ENCODE measurements at regions not wholly inside any gene's neighbourhood (a gene's known extent, or its start where the extent isn't known, plus 50 kb on each side); places are given as distances from the start of the nearest gene placed in this dataset.

- Histone ChIP-seq H3K4me3 (ENCODE audit: low read length) (peak overlapping the region; percentile 22), H3K9me3 (ENCODE audit: low read length) (no peaks in the 10 kb centered on the region), H3K79me2 (replicated peaks; ENCODE audit: insufficient read depth, low read length) (no peaks in the 10 kb centered on the region), H3K27me3 (ENCODE audit: insufficient read depth, low read depth, low read length) (no peaks in the 10 kb centered on the region), H3K36me3 (ENCODE audit: insufficient read depth, low read length) (no peaks in the 10 kb centered on the region), H2AFZ (ENCODE audit: low read depth, low read length) (no peak overlapping the region), H4K20me1 (ENCODE audit: insufficient read depth) (no peaks in the 10 kb centered on the region), H3K4me2 (ENCODE audit: low read length) (no peak overlapping the region), H3F3A (ENCODE audit: insufficient read depth, low read length, poor library complexity, severe bottlenecking) (peaks cover 6% of the 10 kb centered on the region), H3K9me2 (ENCODE audit: insufficient read depth, low read length) (no peaks in the 10 kb centered on the region), H3K27ac (ENCODE audit: low read length) (peak overlapping the region; percentile 47), H3K9ac (ENCODE audit: low read length) (no peak overlapping the region)
- no peak for TF ChIP-seq SMC3 (conservative IDR thresholded peaks at IDR 0.05; ENCODE audit: poor library complexity)
- TF ChIP-seq POLR2AphosphoS5 (IDR thresholded peaks at IDR 0.05): peak; percentile 46
- no peak for TF ChIP-seq TAF1 (IDR thresholded peaks at IDR 0.05; ENCODE audit: low read depth)
- TF ChIP-seq EP300 (conservative IDR thresholded peaks at IDR 0.05; ENCODE audit: poor library complexity, severe bottlenecking): peak; percentile 62
- TF ChIP-seq REST (IDR thresholded peaks at IDR 0.05; ENCODE audit: borderline replicate concordance): peak; percentile 39
- TF ChIP-seq CTCF (IDR thresholded peaks at IDR 0.05; ENCODE audit: poor library complexity, severe bottlenecking): no peak
- no peak for TF ChIP-seq MXI1 (conservative IDR thresholded peaks at IDR 0.05; ENCODE audit: poor library complexity, severe bottlenecking)
- TF ChIP-seq EZH2 (IDR thresholded peaks at IDR 0.05; ENCODE audit: borderline replicate concordance, insufficient read depth, low read length, poor library complexity, severe bottlenecking): no peak
- TF ChIP-seq RAD21 (conservative IDR thresholded peaks at IDR 0.05): no peak
Observed at GRCh38 chr2:153715218-153715850, 156.4 kb upstream of the GALNT13 start.

- H3K4me3 ChIP-seq (ENCODE audit: low read length): no peak overlapping the region
- H2AFZ ChIP-seq (ENCODE audit: low read depth, low read length): no peak overlapping the region
- no peak overlapping the region for H3K27ac ChIP-seq (ENCODE audit: low read length)
- no peak overlapping the region for H3K4me2 ChIP-seq (ENCODE audit: low read length)
- H3F3A ChIP-seq (ENCODE audit: insufficient read depth, low read length, poor library complexity, severe bottlenecking): peaks cover 6% of the 10 kb centered on the region
- H4K20me1 ChIP-seq (ENCODE audit: insufficient read depth): no peaks in the 10 kb centered on the region
- no peak overlapping the region for H3K9ac ChIP-seq (ENCODE audit: low read length)
- H3K79me2 ChIP-seq (replicated peaks; ENCODE audit: insufficient read depth, low read length): no peaks in the 10 kb centered on the region
- no peaks in the 10 kb centered on the region for H3K9me2 ChIP-seq (ENCODE audit: insufficient read depth, low read length)
- TF ChIP-seq MXI1 (conservative IDR thresholded peaks at IDR 0.05; ENCODE audit: poor library complexity, severe bottlenecking) (no peak), TAF1 (IDR thresholded peaks at IDR 0.05; ENCODE audit: low read depth) (no peak), REST (IDR thresholded peaks at IDR 0.05; ENCODE audit: borderline replicate concordance) (no peak), EZH2 (IDR thresholded peaks at IDR 0.05; ENCODE audit: borderline replicate concordance, insufficient read depth, low read length, poor library complexity, severe bottlenecking) (no peak), CTCF (IDR thresholded peaks at IDR 0.05; ENCODE audit: poor library complexity, severe bottlenecking) (no peak), RAD21 (conservative IDR thresholded peaks at IDR 0.05) (no peak), POLR2AphosphoS5 (IDR thresholded peaks at IDR 0.05) (no peak), SMC3 (conservative IDR thresholded peaks at IDR 0.05; ENCODE audit: poor library complexity) (no peak), EP300 (conservative IDR thresholded peaks at IDR 0.05; ENCODE audit: poor library complexity, severe bottlenecking) (no peak)
- H3K27me3 ChIP-seq (ENCODE audit: insufficient read depth, low read depth, low read length): no peaks in the 10 kb centered on the region
- H3K9me3 ChIP-seq (ENCODE audit: low read length): no peaks in the 10 kb centered on the region
- H3K36me3 ChIP-seq (ENCODE audit: insufficient read depth, low read length): no peaks in the 10 kb centered on the region
Observed at GRCh38 chr2:153717060-153717459, 154.7 kb upstream of the GALNT13 start.

Measured in neural cell (in vitro differentiated cells).